ENCODE measurements at regions not wholly inside any gene's neighbourhood (a gene's known extent, or its start where the extent isn't known, plus 50 kb on each side); places are given as distances from the start of the nearest gene placed in this dataset.

GRCh38 chr19:16024266-16025107, 51.8 kb upstream of the TPM4 start:
- Histone ChIP-seq H3K4me1 (ENCODE audit: insufficient read depth, low read length, poor library complexity, severe bottlenecking) (no peaks in the 10 kb centered on the region), H3K9ac (ENCODE audit: low read depth, low read length, poor library complexity, severe bottlenecking) (no peak overlapping the region), H3K79me2 (ENCODE audit: insufficient read depth, low read length) (no peaks in the 10 kb centered on the region), H2AFZ (ENCODE audit: low read length) (no peak overlapping the region), H3K4me3 (ENCODE audit: low read length, poor library complexity, severe bottlenecking) (no peak overlapping the region), H3K9me3 (ENCODE audit: insufficient read depth, low read depth, low read length) (no peaks in the 10 kb centered on the region), H3K36me3 (ENCODE audit: insufficient read depth, low read length) (no peaks in the 10 kb centered on the region), H3K4me2 (ENCODE audit: low read depth, low read length, poor library complexity, severe bottlenecking) (no peak overlapping the region), H3F3A (ENCODE audit: low read depth) (no peaks in the 10 kb centered on the region), H4K20me1 (ENCODE audit: insufficient read depth, low read length, poor library complexity, severe bottlenecking) (no peaks in the 10 kb centered on the region), H3K27me3 (ENCODE audit: insufficient read depth, low read length, poor library complexity, severe bottlenecking) (no peaks in the 10 kb centered on the region), H3K9me2 (replicated peaks; ENCODE audit: low read depth, low read length) (no peaks in the 10 kb centered on the region)
- no peak for TF ChIP-seq CTCF (conservative IDR thresholded peaks at IDR 0.05; ENCODE audit: low read length)
- TF ChIP-seq EZH2phosphoT487 (IDR thresholded peaks at IDR 0.05; ENCODE audit: borderline replicate concordance): no peak

DNA sequence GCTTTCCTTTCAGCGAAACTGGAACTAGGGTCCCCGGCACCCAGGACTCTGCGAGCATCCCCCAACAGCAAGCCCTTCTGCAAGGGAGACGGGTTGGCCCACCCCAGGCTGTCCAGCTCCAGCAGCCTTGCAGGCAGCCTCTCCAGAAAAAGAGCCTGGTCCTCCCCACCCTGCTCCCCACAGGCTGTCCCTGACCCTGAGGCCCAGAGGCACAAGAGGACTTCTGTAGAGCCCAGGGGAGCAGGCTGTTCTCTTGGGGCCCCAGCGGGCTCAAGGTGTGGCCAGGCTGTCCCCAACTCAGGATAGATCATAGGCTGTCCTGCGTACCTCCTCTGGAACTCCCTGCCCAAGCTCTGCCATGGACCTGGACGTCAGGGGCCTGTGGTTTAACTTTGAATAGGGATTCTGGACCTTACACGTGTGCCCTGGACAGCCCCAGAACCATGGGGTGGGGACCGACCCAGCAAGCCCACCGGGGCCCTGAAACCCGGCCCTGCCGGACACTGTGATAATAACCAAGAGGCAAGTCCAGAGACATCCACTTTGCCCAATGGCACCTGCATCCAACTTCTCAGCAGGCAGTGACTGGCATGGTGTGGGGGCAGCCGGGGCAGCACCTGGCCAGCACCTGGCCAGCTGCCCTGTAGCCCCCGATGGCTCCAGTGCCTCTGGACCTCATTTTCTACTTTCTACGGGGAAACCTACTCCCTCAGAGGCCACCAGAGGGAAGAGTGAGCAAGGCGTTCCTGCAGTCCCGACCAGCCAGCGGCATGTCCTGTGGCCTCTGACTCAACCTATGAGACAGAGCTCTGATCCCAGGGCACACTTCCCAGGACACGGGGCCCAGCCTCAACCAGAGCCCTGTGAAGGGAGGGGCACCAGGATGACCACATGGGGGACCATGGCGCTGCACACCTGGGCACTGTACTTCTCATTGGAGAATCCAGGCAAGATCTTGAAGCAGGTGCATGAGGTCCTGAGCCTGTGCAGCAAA, 50.9 kb upstream of the TPM4 start:
- Histone ChIP-seq H3K79me2 (ENCODE audit: insufficient read depth, low read length) (no peaks in the 10 kb centered on the region), H3K4me2 (ENCODE audit: low read depth, low read length, poor library complexity, severe bottlenecking) (no peak overlapping the region), H3K4me3 (ENCODE audit: low read length, poor library complexity, severe bottlenecking) (no peak overlapping the region), H3F3A (ENCODE audit: low read depth) (no peaks in the 10 kb centered on the region), H3K9ac (ENCODE audit: low read depth, low read length, poor library complexity, severe bottlenecking) (no peak overlapping the region), H2AFZ (ENCODE audit: low read length) (no peak overlapping the region), H4K20me1 (ENCODE audit: insufficient read depth, low read length, poor library complexity, severe bottlenecking) (no peaks in the 10 kb centered on the region), H3K36me3 (ENCODE audit: insufficient read depth, low read length) (no peaks in the 10 kb centered on the region), H3K9me2 (replicated peaks; ENCODE audit: low read depth, low read length) (no peaks in the 10 kb centered on the region), H3K9me3 (ENCODE audit: insufficient read depth, low read depth, low read length) (no peaks in the 10 kb centered on the region), H3K4me1 (ENCODE audit: insufficient read depth, low read length, poor library complexity, severe bottlenecking) (no peaks in the 10 kb centered on the region), H3K27me3 (ENCODE audit: insufficient read depth, low read length, poor library complexity, severe bottlenecking) (no peaks in the 10 kb centered on the region)
- TF ChIP-seq EZH2phosphoT487 (IDR thresholded peaks at IDR 0.05; ENCODE audit: borderline replicate concordance) (no peak), CTCF (conservative IDR thresholded peaks at IDR 0.05; ENCODE audit: low read length) (peak; percentile 40; the same call in 1 of the 2 replicates)

DNA sequence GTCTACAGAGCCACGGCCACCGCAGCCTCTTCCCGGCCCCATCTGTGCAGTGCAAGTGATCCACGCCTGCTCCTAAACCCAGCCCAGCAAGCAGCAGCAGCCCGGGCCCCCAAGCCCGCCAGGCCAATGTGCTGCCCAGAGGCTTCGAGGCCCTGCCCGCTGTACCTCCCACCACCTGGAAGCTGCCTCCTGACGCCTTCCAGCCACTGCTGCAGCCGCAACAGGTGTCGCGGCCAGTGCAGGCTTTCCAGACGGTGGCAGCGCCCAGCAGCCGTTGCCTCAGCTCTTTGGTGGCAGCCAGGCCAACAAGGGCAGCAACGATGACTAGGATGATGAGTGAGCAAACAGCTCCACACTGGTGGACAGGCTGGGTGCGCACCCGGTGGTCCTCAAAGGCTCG, 50.2 kb upstream of the TPM4 start:
- H3K4me3 ChIP-seq (ENCODE audit: low read length, poor library complexity, severe bottlenecking): no peak overlapping the region
- no peaks in the 10 kb centered on the region for H3K4me1 ChIP-seq (ENCODE audit: insufficient read depth, low read length, poor library complexity, severe bottlenecking)
- H3K9me2 ChIP-seq (replicated peaks; ENCODE audit: low read depth, low read length): no peaks in the 10 kb centered on the region
- H3K27me3 ChIP-seq (ENCODE audit: insufficient read depth, low read length, poor library complexity, severe bottlenecking): no peaks in the 10 kb centered on the region
- TF ChIP-seq EZH2phosphoT487 (IDR thresholded peaks at IDR 0.05; ENCODE audit: borderline replicate concordance): no peak
- no peak for TF ChIP-seq CTCF (conservative IDR thresholded peaks at IDR 0.05; ENCODE audit: low read length)
- no peaks in the 10 kb centered on the region for H3K79me2 ChIP-seq (ENCODE audit: insufficient read depth, low read length)
- H3K9me3 ChIP-seq (ENCODE audit: insufficient read depth, low read depth, low read length): no peaks in the 10 kb centered on the region
- H3K9ac ChIP-seq (ENCODE audit: low read depth, low read length, poor library complexity, severe bottlenecking): no peak overlapping the region
- no peaks in the 10 kb centered on the region for H3F3A ChIP-seq (ENCODE audit: low read depth)
- no peaks in the 10 kb centered on the region for H4K20me1 ChIP-seq (ENCODE audit: insufficient read depth, low read length, poor library complexity, severe bottlenecking)
- H3K36me3 ChIP-seq (ENCODE audit: insufficient read depth, low read length): no peaks in the 10 kb centered on the region
- H2AFZ ChIP-seq (ENCODE audit: low read length): no peak overlapping the region
- no peak overlapping the region for H3K4me2 ChIP-seq (ENCODE audit: low read depth, low read length, poor library complexity, severe bottlenecking)
